HG03103 (cell line): ENCODE measurements at regions not wholly inside any gene's neighbourhood (a gene's known extent, or its start where the extent isn't known, plus 50 kb on each side); places are given as distances from the start of the nearest gene placed in this dataset.

Experiments
- ATAC-seq: cut with Tn5 transposase; IDR thresholded peaks from one replicate; pipeline ENCODE4 v1.9.1; 2021; ENCODE audit warnings: low read depth; ENCODE audit not compliant: unreplicated experiment

GRCh38 chr4:14631806-14632440, 370.4 kb upstream of the CPEB2 start:
- no peak for ATAC-seq

GRCh38 chr4:14636563-14636962, 365.7 kb upstream of the CPEB2 start:
- no peak for ATAC-seq

- ATAC-seq, result no peak
These were observed 361.8 kb upstream of the CPEB2 start for GRCh38 chr4:14640476-14640875.

GRCh38 chr4:14641871-14642270, 360.4 kb upstream of the CPEB2 start:
- no peak for ATAC-seq

- no peak for ATAC-seq
These were observed 357.6 kb upstream of the CPEB2 start for GRCh38 chr4:14644580-14645282.

- no peak for ATAC-seq
These were observed 355.4 kb upstream of the CPEB2 start for GRCh38 chr4:14646831-14647230.

- ATAC-seq, result no peak
These were observed 352.2 kb upstream of the CPEB2 start for GRCh38 chr4:14650127-14650526.

- ATAC-seq, result no peak
These were observed 349.8 kb upstream of the CPEB2 start for GRCh38 chr4:14652522-14652921.

- ATAC-seq, result no peak
These were observed 348.9 kb upstream of the CPEB2 start for GRCh38 chr4:14653338-14653737.

- no peak for ATAC-seq
These were observed 343.0 kb upstream of the CPEB2 start for GRCh38 chr4:14659286-14659685.

- no peak for ATAC-seq
These were observed 334.6 kb upstream of the CPEB2 start for GRCh38 chr4:14667624-14668151.

GRCh38 chr4:14668296-14668695, 334.0 kb upstream of the CPEB2 start:
- no peak for ATAC-seq

GRCh38 chr4:14669371-14669770, 332.9 kb upstream of the CPEB2 start:
- ATAC-seq, result no peak

GRCh38 chr4:14671146-14671545, 331.1 kb upstream of the CPEB2 start:
- no peak for ATAC-seq

- ATAC-seq, result no peak
These were observed 326.8 kb upstream of the CPEB2 start for GRCh38 chr4:14675279-14675985.

- no peak for ATAC-seq
These were observed 322.4 kb upstream of the CPEB2 start for GRCh38 chr4:14679906-14680305.

- ATAC-seq, result no peak
These were observed 321.0 kb upstream of the CPEB2 start for GRCh38 chr4:14681330-14681729.

GRCh38 chr4:14693728-14694127, 308.6 kb upstream of the CPEB2 start:
- ATAC-seq, result no peak

GRCh38 chr4:14695095-14695845, 307.0 kb upstream of the CPEB2 start:
- no peak for ATAC-seq

- ATAC-seq, result no peak
These were observed 302.2 kb upstream of the CPEB2 start for GRCh38 chr4:14700083-14700482.

GRCh38 chr4:14700544-14700943, 301.7 kb upstream of the CPEB2 start:
- ATAC-seq, result no peak
